Thyroid gland (tissue), 4 donors: ENCODE measurements at regions not wholly inside any gene's neighbourhood (a gene's known extent, or its start where the extent isn't known, plus 50 kb on each side); places are given as distances from the start of the nearest gene placed in this dataset.

Experiments
- POLR2A ChIP-seq, 2 donors: fragments of 450-650 bp; IDR thresholded peaks; one replicate each; pipeline ENCODE4 v1.6.1; 2017; ENCODE audit warnings: antibody characterized with exemption in 2 of 2, mild to moderate bottlenecking in 2 of 2, moderate library complexity in 1 of 2
- TF ChIP-seq, protein P1 (sequence below), 6 experiments: fragments of 200-600 bp in 3 of 6; fragments of 450-650 bp in 3 of 6; sonication (generic) in 3 of 6; IDR thresholded peaks; one replicate each; pipeline ENCODE4 v1.5.1; 2016 to 2019; ENCODE audit warnings: antibody characterized with exemption in 6 of 6, mild to moderate bottlenecking in 2 of 6, inconsistent platforms in 1 of 6, moderate library complexity in 1 of 6

DNA sequence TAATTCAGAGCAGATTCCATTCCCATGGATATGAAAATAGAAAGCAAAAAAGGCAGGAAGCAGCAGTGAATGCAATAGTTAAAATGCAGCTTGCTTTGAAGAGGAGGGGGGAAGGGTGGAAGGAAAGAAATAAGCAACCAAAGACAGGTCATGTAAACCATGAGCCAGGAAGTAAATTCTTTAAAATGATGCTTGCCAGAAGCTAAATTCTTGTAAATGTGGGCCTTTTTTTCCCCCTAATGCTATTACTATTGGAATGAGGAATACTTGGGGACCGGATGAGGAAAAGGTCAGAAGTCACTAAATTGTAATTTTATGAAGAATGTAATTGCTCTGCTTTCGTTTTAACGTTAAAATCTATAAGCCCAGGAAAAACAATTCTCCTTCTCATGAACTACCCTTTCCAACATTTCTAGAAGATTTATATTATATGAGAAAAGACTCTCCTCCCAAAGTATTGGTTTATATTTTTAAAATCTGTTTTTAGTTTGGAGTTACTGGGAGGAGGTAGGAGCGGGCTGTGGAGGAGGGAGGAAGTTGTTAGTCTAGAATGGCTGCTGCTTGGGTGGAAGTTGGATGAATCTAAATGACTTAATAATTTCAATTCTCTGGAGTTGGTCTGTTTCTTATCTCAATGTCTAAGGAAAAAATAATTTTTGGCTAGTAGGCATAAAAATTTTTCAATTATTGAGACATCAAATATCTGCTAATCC is 77.6 kb upstream of the PCDH18 start:
- no peak for TF ChIP-seq POLR2A (IDR thresholded peaks at IDR 0.05)
- TF ChIP-seq, protein P1, sequence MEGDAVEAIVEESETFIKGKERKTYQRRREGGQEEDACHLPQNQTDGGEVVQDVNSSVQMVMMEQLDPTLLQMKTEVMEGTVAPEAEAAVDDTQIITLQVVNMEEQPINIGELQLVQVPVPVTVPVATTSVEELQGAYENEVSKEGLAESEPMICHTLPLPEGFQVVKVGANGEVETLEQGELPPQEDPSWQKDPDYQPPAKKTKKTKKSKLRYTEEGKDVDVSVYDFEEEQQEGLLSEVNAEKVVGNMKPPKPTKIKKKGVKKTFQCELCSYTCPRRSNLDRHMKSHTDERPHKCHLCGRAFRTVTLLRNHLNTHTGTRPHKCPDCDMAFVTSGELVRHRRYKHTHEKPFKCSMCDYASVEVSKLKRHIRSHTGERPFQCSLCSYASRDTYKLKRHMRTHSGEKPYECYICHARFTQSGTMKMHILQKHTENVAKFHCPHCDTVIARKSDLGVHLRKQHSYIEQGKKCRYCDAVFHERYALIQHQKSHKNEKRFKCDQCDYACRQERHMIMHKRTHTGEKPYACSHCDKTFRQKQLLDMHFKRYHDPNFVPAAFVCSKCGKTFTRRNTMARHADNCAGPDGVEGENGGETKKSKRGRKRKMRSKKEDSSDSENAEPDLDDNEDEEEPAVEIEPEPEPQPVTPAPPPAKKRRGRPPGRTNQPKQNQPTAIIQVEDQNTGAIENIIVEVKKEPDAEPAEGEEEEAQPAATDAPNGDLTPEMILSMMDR (IDR thresholded peaks at IDR 0.05): no peak
